CD4-positive, alpha-beta T cell treated with Interferon gamma for 1 hour (primary cell): ENCODE measurements at regions not wholly inside any gene's neighbourhood (a gene's known extent, or its start where the extent isn't known, plus 50 kb on each side); places are given as distances from the start of the nearest gene placed in this dataset.
A peak's percentile ranks its signal among the peaks of the same experiment; 100 is the strongest.

Source experiments
- DNase-seq: peaks from one replicate; pipeline ENCODE4 v3.0.0-alpha.2; 2020

GRCh38 chr16:85313526-85314301 is 201.4 kb upstream of the CIBAR2 start:
- DNase-seq = no peak

DNA sequence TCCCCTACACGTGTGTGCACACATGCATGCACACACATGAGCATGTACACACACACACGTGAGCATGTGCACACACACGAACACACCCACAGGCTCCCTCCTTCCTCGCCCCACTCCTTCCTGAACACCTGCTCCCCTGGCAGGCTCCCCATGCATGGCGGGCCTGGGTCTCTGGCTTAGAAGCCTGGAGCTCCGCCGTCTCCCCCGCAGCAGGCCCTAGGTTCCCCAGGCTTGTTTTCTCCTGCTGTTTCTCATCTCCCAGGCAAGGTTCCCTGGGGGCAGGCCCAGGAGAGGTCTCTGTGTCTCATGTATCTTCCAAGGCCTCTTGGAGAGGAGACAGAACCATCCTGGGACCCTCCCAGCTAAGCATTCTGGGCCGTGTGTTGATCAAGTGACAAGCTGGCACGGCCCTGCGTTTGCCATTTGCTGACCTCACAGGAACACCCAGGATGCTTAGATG is 202.3 kb upstream of the CIBAR2 start:
- DNase-seq = no peak

DNA sequence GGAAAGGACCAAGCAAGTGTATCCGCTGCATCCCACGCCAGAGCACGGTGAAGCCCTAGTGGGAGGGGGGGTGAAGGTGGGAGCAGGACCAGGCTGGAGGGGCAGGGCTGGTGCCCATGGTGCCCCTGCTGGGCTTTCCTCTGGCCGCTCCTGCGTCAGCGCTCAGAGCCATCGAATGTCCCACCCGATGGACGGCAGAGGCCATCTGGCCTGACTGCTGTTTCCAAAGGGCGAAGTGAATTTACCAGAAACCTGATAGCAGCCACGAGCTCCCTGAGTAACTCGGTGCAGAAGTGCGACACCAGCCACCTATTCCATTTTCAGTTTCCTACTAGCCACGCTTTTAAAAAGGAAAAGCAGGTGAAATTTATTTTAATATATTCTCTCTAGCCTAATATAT is 203.6 kb upstream of the CIBAR2 start:
- DNase-seq = no peak

DNA sequence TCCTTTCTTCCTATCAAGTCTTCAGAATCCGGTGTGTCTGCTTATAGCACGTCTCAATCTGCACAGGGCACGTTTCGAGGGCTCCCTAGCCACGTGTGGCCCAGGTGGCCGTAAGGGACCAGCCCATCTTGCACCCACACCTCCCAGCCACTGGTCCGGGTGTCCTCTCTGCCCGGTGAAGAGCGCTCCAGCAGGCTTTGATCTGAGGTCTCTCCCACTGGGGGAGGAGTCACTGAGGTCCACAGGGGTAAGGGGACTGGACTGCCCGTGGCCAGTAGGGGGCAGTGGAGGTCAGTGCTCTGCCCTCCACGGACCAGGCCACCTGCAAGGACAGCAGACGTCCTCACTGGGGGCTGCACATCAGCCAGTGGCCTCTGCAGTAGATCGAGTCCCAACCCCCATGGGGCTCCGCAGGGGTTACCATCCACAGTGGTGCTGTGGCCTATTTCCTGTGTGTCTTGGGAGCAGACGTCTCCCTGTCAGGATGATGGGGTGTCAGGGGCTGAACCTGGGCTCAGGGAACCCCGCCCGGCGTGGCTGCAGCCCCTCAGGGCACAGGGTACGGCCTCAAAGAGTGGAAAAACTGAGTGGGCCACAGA is 204.1 kb upstream of the CIBAR2 start:
- DNase-seq = peak; percentile 34

DNA sequence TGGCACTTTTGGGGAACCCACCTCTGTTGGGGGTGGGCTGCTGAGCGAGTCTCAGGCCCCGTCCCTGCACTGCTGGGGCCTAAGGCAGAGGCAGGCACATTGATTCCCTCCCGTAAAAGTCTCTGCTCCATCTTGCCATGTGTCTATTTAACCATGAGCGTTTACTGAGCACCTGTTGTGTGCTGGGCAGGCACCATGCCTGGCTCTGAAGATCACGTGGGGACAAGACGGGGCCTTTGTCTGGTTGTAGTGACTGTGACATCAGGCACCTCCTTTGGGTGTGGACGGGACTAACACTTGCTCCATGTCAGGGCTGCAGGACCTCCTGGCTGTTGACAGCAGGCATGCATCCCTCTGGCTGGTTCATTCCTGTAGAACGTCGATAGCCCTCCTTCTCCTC is 204.7 kb upstream of the CIBAR2 start:
- no peak for DNase-seq

DNA sequence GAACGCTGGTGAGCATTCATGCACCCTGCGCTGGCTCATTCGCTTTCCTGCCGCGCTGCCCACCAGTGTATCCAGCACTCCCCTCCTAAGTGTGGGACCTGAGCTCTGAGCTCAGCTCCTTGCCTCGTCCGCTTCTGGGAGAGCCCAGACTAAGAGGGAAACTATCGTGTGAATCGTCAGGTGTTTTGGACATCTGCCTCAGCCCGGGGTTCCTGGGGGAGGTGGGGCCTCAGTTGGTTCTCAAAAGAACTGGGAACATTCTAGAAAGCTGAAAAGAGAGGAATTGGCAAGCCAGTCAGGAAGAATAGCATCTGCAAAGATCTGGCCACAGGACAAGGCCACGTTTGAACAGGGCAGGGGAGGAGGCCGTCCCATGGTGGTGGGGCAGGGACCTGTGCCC is 205.4 kb upstream of the CIBAR2 start:
- DNase-seq = no peak

DNA sequence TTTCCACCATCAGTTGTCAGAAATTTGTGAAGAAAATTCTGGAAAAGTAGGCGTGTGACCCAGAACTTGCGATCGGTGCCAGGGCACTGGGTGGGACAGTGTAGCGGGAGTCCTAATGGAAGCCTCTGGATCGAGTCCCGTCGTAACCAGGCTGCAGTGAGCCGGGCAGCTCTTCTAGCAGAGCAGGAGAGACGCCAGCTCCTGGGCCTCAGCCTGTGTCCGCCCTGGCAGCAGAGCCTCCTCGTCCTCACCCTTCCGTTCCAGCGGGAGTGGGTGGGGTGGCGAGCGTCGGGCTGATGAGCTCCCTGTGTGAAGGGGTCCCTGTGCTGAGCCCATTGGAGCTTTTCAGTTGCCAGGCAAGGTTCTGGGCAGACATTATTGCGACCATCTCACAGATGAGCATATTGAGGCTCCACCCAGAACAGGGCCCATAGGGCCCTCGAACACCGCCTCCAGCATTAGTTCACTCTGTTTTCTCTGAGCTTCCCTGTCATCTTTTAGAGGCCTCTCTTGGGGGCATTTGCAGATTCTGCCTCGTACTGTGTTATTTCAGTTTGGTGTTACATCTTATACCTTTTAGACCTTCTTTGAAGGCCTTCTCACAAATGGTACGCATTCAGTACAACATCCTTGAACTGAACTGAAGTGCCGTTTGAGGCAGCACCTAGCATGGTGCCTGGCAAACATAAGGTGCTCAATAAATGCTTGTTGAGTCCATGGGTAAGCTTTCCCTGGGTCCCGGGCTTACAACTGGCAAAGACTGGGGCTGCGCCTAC is 207.1 kb upstream of the CIBAR2 start:
- no peak for DNase-seq

DNA sequence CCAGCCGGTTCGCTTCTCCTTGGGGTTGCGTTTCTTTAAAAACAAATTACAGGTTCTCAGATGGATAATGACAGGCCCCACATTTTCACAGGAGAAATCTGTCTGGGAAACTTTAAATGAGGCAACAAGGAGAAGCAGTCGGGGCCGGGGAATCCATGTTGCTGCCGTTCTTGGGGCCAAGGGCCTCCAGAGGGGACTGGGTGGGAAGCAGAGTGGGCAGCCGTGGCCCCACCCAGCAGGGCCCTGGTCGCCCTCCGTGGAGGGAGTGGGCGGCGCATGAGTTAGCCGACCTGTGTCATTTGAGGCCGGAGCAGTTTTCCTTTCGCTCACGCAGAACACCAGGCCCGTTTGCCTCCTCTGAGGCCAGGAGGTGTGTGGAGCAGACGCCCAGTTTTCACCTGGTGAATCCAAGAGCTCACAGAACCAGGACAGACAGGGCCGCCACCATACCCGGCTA is 207.7 kb upstream of the CIBAR2 start:
- no peak for DNase-seq

- no peak for DNase-seq
Measured at GRCh38 chr16:85320677-85321385, 208.6 kb upstream of the CIBAR2 start.

- DNase-seq = no peak
Measured at GRCh38 chr16:85321509-85322271, 209.4 kb upstream of the CIBAR2 start.

GRCh38 chr16:85323230-85323960 is 211.1 kb upstream of the CIBAR2 start:
- DNase-seq = no peak

GRCh38 chr16:85323961-85324253 is 211.6 kb upstream of the CIBAR2 start:
- no peak for DNase-seq

- no peak for DNase-seq
Measured at GRCh38 chr16:85324488-85324887, 212.2 kb upstream of the CIBAR2 start.

DNA sequence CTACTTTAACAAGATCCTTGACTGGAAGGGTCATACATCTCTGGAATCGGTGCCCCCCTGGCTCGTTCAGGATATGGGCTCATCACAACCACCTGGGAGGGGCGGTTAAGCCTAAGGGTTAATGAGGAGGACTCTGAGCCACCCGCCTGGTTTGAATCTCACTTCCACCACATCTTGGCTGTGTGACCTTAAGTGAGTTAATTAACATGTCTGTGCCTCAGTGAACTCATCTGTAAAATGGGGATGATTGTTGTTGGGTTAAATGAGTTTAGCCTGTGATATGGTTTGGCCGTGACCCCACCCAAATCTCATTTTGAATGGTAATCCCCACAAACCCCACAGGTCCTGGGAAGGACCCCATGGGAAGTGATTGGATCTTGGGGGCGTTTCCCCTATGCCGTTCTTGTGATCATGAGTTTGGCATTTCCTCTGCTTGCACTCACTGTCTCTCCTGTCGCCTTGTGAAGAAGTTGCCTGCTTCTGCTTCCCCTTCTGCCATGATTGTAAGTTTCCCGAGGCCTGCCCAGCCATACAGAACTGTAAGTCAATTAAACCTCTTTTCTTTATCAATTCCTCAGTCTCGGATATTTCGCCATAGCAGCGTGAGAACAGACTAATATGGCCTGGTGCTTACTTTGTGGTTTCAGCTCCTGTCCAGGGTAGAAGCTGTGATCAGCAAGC is 214.0 kb upstream of the CIBAR2 start:
- no peak for DNase-seq

DNA sequence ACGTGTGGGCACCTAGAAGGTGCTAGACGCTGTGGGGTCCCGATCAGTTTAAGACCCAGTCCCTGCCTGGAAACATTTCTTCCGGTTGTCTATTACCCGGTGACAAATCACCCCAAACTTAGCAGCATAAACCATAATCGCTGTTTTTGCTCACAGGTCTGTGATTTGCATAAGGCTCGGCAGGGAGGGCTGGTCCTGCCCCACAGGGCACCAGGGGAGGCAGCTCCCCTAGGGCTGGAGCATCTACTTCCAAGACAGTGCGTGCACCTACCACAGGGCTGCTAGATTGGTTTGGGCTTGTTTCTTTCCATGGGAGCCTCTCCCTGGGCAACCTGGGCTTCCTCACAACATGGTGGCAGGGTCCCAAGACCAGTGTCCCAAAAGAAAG is 214.5 kb upstream of the CIBAR2 start:
- no peak for DNase-seq

GRCh38 chr16:85327731-85328675 is 215.7 kb upstream of the CIBAR2 start:
- DNase-seq = no peak

GRCh38 chr16:85328676-85329058 is 216.4 kb upstream of the CIBAR2 start:
- DNase-seq = no peak

- DNase-seq = no peak
Measured at GRCh38 chr16:85329059-85329812, 217.0 kb upstream of the CIBAR2 start.

GRCh38 chr16:85330006-85330693 is 217.9 kb upstream of the CIBAR2 start:
- no peak for DNase-seq
